Right lobe of liver (tissue), 6 donors: ENCODE measurements at regions not wholly inside any gene's neighbourhood (a gene's known extent, or its start where the extent isn't known, plus 50 kb on each side); places are given as distances from the start of the nearest gene placed in this dataset.

Experiments used
- ATAC-seq, 4 donors: fragments of 200-7000 bp; cut with Tn5 transposase; one replicate each; pipeline ENCODE4 v1.9.1; 2020; ENCODE audit warnings: mild to moderate bottlenecking in 4 of 4, moderate library complexity in 4 of 4
- DNase-seq, 3 donors: peaks; one replicate each; pipeline ENCODE4 v3.0.0-alpha.2; 2020
- H3K27ac ChIP-seq, 3 donors: fragments of 200-600 bp; one replicate each; pipeline ENCODE4 v1.8.0; 2022
- H3K27me3 ChIP-seq, 2 donors: fragments of 200-600 bp; one replicate each; pipeline ENCODE4 v1.8.0; 2022
- H3K36me3 ChIP-seq, 4 donors: fragments of 200-600 bp; sonication (generic) in 1 of 4; one replicate each; pipeline versions ENCODE4 v1.5.1 to v1.8.0; 2017 to 2022; ENCODE audit warnings: control low read depth in 1 of 4
- H3K4me1 ChIP-seq, 4 donors: fragments of 200-600 bp; sonication (generic) in 1 of 4; one replicate each; pipeline versions ENCODE4 v1.5.1 to v1.8.0; 2017 to 2022; ENCODE audit warnings: control low read depth in 1 of 4
- H3K4me3 ChIP-seq, 3 donors: fragments of 200-600 bp; one replicate each; pipeline ENCODE4 v1.8.0; 2022
- H3K9me3 ChIP-seq, 4 donors: fragments of 200-600 bp; sonication (generic) in 1 of 4; one replicate each; pipeline versions ENCODE4 v1.5.1 to v1.8.0; 2017 to 2022; ENCODE audit warnings: control low read depth in 1 of 4
- CTCF ChIP-seq, 4 donors: fragments of 200-600 bp in 3 of 4; fragments of 450-650 bp in 1 of 4; IDR thresholded peaks; one replicate each; pipeline versions ENCODE4 v1.5.1 to v1.8.0; 2016 to 2022; ENCODE audit warnings: antibody characterized with exemption in 4 of 4, mild to moderate bottlenecking in 2 of 4
- POLR2A ChIP-seq: fragments of 450-650 bp; IDR thresholded peaks from one replicate; pipeline ENCODE4 v1.6.1; 2017; ENCODE audit warnings: antibody characterized with exemption, mild to moderate bottlenecking
- WGBS: methylation state at CpG from one replicate; pipeline ENCODE4 v1.1.6; 2018; ENCODE audit warnings: low coverage, low lambda C conversion rate; ENCODE audit not compliant: insufficient coverage; ENCODE audit errors: missing lambda C conversion rate; 5-methylcytosine and 5-hydroxymethylcytosine counted together
- intact Hi-C, 2 donors: fragments of 100-400 bp; cut with DNase I; formaldehyde crosslinking; loops; one replicate each; pipeline versions ENCODE4 v1.11.2 to v1.14.1; 2022
- donor health status: DM: no; HTN: yes; CAD: no.
- donor health status: DM: no; HTN: no; CAD: no.
- donor health status: DM: no; HTN: no; CAD: no.
- donor health status: DM: no; HTN: yes; CAD: no.
- donor health status: DM: no; HTN: yes; CAD: no.

- TF ChIP-seq POLR2A (no peak), CTCF (IDR thresholded peaks at IDR 0.05) (peak in 1 of 4 donors; percentile 20)
- no peak for ATAC-seq
- WGBS, result 21% methylated on average over 3 of the region's 3 CpGs
These were observed 230.4 kb downstream of the EDA2R start for GRCh38 chrX:66408507-66408906.

GRCh38 chrX:66410806-66411205, 228.1 kb downstream of the EDA2R start:
- TF ChIP-seq CTCF (IDR thresholded peaks at IDR 0.05) (no peak), POLR2A (no peak)
- Histone ChIP-seq H3K36me3 (no peaks in the 10 kb centered on the region), H3K27ac (no peak overlapping the region), H3K4me1 (no peaks in the 10 kb centered on the region), H3K27me3 (no peaks in the 10 kb centered on the region), H3K9me3 (no peaks in the 10 kb centered on the region), H3K4me3 (no peak overlapping the region)
- DNase-seq (no peak), ATAC-seq (no peak)
- intact Hi-C loops, result no loop called here
- WGBS, result 0% methylated on average over 1 of the region's 1 CpG

More at GRCh38 chrX:66408507-66408906, 230.4 kb downstream of the EDA2R start:
- no peaks in the 10 kb centered on the region for H3K36me3 ChIP-seq
- H3K27me3 ChIP-seq, result peaks cover 0 to 5% of the 10 kb centered on the region in 2 donors
- H3K4me1 ChIP-seq, result no peaks in the 10 kb centered on the region
- no peak overlapping the region for H3K27ac ChIP-seq
- DNase-seq, result no peak
- intact Hi-C loops, result no loop called here
- H3K9me3 ChIP-seq, result no peaks in the 10 kb centered on the region
- no peak overlapping the region for H3K4me3 ChIP-seq
